ENCODE measurements at regions not wholly inside any gene's neighbourhood (a gene's known extent, or its start where the extent isn't known, plus 50 kb on each side); places are given as distances from the start of the nearest gene placed in this dataset.

DNA sequence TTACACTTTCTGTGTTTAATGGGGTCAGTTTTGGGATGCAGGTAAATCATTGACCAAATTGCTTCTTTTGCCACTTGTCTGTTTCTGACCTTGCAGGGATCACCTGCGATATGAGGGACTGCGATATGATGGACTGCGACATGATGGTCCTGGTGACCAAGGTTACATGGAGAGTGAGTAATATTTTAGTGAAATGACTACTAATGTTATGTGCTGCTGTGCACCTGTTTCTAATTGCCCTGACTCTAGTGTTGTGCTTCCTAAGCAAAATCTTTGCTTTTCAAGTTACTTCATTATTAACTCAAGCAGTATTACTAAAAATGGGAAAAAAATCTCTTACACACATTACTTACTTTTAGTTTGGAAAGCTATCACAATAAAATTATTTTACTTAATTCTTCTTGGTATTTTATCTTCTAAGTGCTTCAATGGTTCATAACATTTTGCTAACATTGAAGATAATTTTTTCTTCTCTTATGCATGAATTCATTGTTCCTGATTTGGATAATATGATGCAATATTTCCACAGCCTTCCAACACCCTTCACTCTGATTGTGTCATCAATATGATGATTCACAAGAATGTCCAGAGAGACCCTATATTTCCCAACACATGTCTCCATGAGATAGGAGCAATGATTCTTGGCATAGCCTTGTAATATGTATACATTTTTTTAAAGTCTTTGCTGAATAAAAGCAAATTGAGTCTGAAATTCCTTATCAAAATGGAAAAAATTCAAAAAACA, 306.2 kb upstream of the AKR1E2 start:
- TF ChIP-seq CTCF (IDR thresholded peaks at IDR 0.05) (no peak), SIN3A (IDR thresholded peaks at IDR 0.05; ENCODE audit: borderline replicate concordance, insufficient read depth, low read depth, low read length) (no peak), TCF7L2 (IDR thresholded peaks at IDR 0.05; ENCODE audit: low read depth, low read length) (no peak), POLR2AphosphoS5 (IDR thresholded peaks at IDR 0.05; ENCODE audit: low read depth, low read length) (no peak)
- TF ChIP-seq, protein P1, sequence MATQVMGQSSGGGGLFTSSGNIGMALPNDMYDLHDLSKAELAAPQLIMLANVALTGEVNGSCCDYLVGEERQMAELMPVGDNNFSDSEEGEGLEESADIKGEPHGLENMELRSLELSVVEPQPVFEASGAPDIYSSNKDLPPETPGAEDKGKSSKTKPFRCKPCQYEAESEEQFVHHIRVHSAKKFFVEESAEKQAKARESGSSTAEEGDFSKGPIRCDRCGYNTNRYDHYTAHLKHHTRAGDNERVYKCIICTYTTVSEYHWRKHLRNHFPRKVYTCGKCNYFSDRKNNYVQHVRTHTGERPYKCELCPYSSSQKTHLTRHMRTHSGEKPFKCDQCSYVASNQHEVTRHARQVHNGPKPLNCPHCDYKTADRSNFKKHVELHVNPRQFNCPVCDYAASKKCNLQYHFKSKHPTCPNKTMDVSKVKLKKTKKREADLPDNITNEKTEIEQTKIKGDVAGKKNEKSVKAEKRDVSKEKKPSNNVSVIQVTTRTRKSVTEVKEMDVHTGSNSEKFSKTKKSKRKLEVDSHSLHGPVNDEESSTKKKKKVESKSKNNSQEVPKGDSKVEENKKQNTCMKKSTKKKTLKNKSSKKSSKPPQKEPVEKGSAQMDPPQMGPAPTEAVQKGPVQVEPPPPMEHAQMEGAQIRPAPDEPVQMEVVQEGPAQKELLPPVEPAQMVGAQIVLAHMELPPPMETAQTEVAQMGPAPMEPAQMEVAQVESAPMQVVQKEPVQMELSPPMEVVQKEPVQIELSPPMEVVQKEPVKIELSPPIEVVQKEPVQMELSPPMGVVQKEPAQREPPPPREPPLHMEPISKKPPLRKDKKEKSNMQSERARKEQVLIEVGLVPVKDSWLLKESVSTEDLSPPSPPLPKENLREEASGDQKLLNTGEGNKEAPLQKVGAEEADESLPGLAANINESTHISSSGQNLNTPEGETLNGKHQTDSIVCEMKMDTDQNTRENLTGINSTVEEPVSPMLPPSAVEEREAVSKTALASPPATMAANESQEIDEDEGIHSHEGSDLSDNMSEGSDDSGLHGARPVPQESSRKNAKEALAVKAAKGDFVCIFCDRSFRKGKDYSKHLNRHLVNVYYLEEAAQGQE (IDR thresholded peaks at IDR 0.05; ENCODE audit: insufficient read depth in 1 of 2, low read depth in 2 of 2, low read length in 1 of 2) = no peak

Measured in Panc1 (cell line).